ENCODE measurements at regions not wholly inside any gene's neighbourhood (a gene's known extent, or its start where the extent isn't known, plus 50 kb on each side); places are given as distances from the start of the nearest gene placed in this dataset.

DNA sequence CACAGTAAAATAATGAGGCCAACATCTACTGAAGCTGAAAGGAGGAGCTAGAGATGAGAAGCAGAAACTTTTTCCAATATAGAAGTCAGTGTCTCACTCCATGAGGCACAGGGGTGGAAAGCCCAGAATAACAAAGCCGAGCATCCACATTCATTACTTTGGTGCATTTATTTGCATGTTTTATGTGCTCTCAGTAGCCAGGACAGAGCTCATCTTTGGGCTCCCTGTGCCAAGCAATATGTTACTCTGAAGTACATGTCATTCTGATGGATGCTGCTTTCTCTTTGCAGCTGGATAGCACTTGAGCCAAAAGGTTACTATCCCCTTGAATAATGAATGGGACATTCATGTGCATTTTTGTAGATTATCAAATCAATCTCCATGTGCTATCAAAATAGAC lies 338.6 kb upstream of the SOX11 start:
- TF ChIP-seq EZH2phosphoT487 (IDR thresholded peaks at IDR 0.05; ENCODE audit: insufficient read depth, low read depth) = no peak
- TF ChIP-seq EZH2 (IDR thresholded peaks at IDR 0.05; ENCODE audit: insufficient read depth, poor library complexity, severe bottlenecking) = no peak

Data from GM23248 (cell line).